ENCODE measurements at regions not wholly inside any gene's neighbourhood (a gene's known extent, or its start where the extent isn't known, plus 50 kb on each side); places are given as distances from the start of the nearest gene placed in this dataset.
A peak's percentile ranks its signal among the peaks of the same experiment; 100 is the strongest.
"Not testable (repeated sequence)": the region's sequence is repeated elsewhere in the genome, so short reads cannot be mapped to it uniquely, and the experiment has no call there.

- peak; percentile 33 for DNase-seq
Measured at GRCh38 chr1:148679050-148679786, 69.4 kb upstream of the NUDT4B start.

- not testable (repeated sequence) for DNase-seq
Measured at GRCh38 chr1:148679787-148680326, 68.7 kb upstream of the NUDT4B start.

GRCh38 chr1:148686735-148687134 is 61.8 kb upstream of the NUDT4B start:
- DNase-seq, result not testable (repeated sequence)

- not testable (repeated sequence) for DNase-seq
Measured at GRCh38 chr1:148687376-148687775, 61.2 kb upstream of the NUDT4B start.
